ENCODE measurements at regions not wholly inside any gene's neighbourhood (a gene's known extent, or its start where the extent isn't known, plus 50 kb on each side); places are given as distances from the start of the nearest gene placed in this dataset.

DNA sequence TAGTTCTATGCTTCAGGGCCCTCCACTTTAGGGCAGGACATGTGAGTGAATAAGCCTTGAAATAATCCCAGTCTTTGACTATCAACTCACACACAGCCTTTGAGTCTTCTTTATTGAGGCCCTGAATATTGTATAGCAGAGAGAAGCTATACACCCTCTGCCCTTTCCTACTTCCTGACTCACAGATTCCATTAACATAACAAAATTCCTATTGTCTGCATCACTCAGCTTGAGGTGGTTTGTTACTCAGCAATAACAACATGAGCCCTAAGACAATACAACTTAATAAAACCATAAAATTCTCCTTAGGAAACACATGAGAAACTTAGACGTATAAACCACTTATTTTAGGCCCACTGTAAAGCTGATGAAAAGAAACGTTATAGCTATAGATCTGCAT, 680.3 kb upstream of the DIAPH2 start (continued):
- TF ChIP-seq SP2 (IDR thresholded peaks at IDR 0.05; ENCODE audit: low read length) (no peak), CHD1 (IDR thresholded peaks at IDR 0.05; ENCODE audit: low read depth, low read length) (no peak), KDM5A (IDR thresholded peaks at IDR 0.05; ENCODE audit: low read length) (no peak), EGR1 (IDR thresholded peaks at IDR 0.05; ENCODE audit: borderline replicate concordance, low read depth, low read length) (no peak), KDM1A (IDR thresholded peaks at IDR 0.05; ENCODE audit: borderline replicate concordance, low read length) (no peak), NRF1 (IDR thresholded peaks at IDR 0.05; ENCODE audit: low read depth, low read length) (no peak), SUZ12 (IDR thresholded peaks at IDR 0.05; ENCODE audit: low read length) (no peak), CBX8 (IDR thresholded peaks at IDR 0.05; ENCODE audit: borderline replicate concordance, low read depth, low read length) (no peak), BACH1 (IDR thresholded peaks at IDR 0.05; ENCODE audit: low read length) (no peak), SP4 (IDR thresholded peaks at IDR 0.05; ENCODE audit: low read length) (no peak), GTF2F1 (IDR thresholded peaks at IDR 0.05; ENCODE audit: borderline replicate concordance, low read depth, low read length) (no peak), SP1 (IDR thresholded peaks at IDR 0.05; ENCODE audit: low read depth, low read length) (no peak), SAP30 (IDR thresholded peaks at IDR 0.05; ENCODE audit: insufficient read depth, insufficient replicate concordance, low read length) (no peak), RFX5 (IDR thresholded peaks at IDR 0.05; ENCODE audit: borderline replicate concordance, low read depth, low read length) (no peak)

Data from H1 (cell line).